HG02852 (cell line): ENCODE measurements at regions not wholly inside any gene's neighbourhood (a gene's known extent, or its start where the extent isn't known, plus 50 kb on each side); places are given as distances from the start of the nearest gene placed in this dataset.

Experiments
- ATAC-seq: cut with Tn5 transposase; IDR thresholded peaks from one replicate; pipeline ENCODE4 v1.9.1; 2021; ENCODE audit warnings: mild to moderate bottlenecking, moderate library complexity; ENCODE audit not compliant: unreplicated experiment

DNA sequence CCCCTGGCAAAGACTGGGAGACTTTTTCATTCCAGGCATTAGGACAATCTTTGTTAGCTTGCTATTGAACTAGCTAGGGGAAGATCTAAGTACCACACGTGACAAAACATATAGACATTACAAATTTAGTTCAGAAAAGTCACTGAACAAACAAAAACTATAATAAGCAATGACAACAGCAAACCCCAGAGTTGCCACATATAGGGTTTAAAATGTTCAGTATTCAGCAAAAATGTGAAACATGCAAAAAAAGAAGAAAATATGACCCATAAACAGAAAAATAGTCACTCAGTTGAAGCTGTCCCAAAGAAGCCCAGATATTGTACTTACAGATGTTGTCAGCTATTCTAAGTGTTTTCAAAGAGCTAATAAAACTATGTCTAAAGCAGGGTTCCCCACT, 431.1 kb upstream of the CDH2 start:
- no peak for ATAC-seq

DNA sequence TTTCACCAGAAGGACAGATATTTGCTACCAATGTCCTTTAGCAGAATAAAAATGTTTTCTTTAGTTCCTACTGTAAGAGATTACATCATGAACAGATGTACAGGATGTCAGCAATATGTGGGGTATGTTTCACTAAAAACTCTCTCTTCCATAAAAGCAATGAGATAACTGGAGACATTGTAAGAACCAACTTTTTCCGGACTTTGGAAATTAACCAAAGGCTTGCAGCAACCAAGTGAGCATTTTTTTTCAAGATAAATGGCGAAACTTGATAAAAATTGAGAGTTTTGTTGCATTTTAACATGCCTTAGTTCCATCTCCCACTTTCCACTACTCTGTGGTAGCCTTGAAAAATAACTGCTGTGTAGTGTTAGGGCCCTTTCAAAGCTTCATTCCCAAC, 429.8 kb upstream of the CDH2 start:
- no peak for ATAC-seq

DNA sequence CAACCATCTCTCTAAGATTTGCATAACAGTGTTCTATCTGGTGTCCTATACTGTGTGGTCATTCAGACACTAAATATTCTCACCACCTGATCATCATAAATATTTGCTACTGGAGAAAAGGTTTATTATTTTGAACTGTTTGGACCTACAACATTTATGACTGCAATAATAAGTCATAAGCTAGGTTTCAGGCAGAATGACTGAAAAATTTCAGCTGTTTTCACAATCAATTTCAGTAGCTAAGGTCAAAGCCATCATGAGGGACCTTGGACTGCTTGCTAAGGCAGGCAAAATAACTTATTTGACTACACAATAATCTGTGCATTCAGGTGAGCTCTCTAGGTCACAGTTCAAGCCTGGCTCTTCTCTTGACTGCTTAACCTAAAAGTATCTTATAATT, 425.5 kb upstream of the CDH2 start:
- no peak for ATAC-seq

DNA sequence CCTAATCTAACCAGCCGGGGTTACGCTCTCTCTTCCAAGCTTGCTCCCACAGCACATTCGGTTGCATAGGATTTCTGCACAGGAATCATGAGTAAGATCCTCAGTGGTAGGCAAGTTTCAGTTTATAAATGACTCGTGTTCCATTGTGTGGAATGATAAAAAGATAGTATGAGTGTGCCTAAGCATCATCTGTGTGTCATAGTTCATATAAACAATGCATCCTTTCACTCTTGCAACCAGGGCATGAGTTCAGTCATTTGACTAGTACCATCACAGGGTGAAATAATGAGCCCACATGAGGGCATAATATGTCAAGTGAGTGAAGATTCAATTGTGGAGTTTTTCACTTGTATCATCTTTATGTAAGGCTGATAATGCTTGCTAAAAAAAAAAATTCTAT, 417.1 kb upstream of the CDH2 start:
- no peak for ATAC-seq

DNA sequence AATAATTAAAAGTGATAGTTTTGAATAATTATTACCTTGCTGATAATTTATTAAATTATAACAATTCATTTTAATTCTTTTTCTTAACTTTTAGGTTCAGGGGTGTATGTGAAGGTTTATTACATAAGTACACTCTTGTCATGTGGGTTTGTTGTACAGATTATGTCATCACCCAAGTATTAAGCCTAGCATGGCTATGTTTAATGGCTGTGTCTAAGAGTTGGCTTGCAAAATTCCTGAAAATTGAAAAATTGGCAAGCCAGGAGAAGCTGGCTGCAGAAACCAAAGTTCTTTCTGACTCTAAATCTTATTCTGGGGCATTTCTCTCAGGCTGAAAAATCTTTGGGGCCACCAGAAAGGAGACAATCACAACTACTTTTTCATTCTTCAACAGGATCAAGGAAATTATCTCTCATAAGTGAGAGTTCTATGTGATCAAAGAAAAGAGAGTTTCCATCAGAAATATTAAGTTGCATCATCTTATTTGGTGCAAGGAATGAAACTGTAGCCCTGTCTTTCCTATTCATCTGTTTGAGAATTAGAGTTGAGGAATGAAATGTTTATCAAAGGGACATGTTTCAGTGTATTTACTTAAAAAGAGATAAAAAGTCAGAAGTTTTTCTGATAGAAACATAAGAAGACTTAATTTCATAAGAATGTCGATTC, 412.1 kb upstream of the CDH2 start:
- no peak for ATAC-seq

DNA sequence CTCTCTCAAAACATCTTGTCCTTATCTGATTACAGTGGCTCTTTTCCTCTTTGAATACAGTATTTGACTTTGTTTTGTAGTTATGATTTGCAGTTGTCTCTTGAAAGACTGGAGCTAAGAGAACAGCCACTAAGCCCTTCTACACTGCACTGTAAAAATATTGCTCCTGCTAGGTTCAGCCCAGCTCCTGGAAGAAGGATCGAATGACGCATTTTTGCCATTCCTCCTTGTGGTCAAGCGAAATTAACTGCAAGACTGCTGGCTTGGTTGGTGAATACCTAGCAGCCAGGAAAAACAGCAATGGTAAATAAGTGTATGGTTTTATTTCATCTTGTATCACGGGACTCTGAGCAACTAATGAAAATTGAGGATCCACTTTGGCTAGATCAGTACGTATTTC, 407.8 kb upstream of the CDH2 start:
- no peak for ATAC-seq

DNA sequence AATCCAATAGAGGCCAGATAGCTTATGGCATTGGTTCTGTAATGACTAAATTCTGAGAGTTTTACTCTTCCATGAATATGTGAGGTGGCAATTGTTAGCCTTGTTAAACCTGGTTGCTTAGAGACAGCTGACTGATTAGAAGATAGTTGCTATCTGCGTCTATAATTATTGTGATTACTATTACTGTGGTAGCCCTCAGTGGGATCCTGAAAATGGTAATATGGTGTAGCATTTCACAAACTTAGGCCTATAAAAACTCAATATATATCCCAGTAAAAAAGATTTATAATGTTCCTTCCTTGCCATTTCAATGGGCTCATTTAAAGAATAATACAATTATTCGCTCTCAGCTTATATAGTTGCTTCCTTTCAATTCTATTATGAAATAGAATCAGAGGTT, 405.8 kb upstream of the CDH2 start:
- ATAC-seq: no peak

DNA sequence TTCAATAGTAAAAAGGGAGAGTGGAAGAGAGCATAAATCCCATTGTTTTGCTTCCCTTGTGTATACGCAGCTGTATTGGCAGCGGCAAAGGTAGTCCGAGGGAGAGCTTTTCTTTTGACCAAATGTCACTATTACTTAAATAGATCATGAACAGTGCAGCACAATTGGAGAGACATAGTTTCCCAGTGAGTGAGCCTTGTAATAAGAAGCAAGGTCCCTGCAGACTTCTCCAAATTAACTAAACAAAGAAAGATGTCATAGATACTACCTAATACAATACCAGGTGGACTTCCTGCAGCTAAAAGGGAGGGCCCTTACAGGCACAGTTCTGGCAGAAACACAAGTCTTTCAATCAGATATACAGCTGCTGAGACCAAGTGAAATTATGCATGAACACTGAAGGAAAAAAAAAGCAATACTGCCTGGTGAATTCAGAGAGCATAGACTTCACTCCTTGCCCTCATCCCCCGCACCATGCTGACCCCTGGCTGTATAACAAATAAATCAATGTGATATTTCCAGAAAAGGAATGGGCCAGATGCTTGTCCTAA, 404.7 kb upstream of the CDH2 start:
- ATAC-seq: no peak

DNA sequence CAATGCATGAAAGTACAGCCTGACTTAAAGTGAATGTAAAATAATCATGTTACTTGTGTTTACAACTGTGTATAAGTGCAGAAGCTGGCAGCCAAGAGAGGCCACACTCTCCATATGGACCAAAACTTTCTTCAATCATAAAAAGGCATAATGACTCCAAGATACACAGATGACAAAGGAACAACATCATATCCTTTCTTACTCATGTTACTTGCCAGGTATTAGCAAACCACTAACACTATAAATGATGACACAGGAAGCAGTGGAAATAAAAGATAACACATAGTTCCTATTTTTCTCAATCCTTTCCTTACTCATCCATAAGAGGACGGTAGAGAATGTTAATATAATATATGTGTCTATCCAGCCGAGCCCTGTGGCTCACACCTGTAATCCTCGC, 400.0 kb upstream of the CDH2 start:
- no peak for ATAC-seq

DNA sequence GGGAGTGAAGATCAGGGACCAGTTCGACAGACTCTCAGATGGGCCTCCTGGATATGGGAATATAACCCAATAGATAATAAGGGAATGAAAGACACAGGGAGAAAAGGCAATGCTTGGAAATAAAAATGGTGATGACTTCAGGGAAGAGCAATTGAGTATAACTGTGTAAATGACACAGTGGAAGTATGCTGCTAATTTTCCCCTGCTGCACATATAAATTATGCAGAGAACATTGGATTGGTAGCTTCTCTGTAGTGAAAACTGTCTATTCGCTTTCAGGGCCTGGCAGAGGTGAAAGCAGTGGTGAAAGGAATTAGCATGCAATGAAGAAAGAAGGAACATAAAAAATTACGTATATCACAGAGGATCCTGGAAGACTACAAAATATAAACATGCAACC, 398.2 kb upstream of the CDH2 start:
- ATAC-seq: no peak

DNA sequence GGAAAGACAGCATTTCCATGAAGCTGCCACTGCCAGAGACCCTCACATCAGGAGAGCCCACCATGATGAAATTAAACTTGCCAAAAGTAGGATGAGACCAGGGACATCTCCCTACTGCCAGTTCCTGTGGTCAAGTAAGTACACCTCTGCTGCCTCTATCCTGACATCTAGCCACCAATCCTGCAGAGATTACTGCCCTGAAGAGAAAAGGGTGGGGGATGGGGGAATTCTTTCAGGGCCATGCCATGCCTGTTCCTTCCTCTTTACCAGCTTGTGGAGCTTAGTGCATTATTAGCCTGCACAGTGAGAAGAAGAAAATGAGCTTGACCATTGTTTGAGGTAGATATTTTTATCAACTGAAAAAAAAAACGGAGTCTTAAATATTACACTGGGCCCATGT, 397.2 kb upstream of the CDH2 start:
- ATAC-seq: no peak

DNA sequence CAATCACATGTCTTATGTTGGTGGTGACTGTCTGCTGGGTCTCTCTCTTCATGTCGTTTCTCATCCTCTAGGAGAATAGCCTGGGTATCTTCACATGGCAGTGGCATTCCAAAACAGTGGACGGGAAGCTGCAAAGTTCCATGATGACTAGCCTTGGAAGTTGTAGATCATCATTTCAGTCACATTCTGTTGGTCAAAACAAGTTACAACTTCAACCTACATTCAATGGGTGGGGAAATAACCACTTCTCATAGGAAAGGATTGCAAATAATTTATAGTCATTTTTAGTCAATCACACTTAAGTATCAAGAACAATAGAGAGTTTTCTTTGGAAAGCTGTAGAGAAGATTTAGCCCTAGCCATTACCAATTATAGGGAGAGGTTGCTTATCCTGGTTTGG, 395.0 kb upstream of the CDH2 start:
- no peak for ATAC-seq

DNA sequence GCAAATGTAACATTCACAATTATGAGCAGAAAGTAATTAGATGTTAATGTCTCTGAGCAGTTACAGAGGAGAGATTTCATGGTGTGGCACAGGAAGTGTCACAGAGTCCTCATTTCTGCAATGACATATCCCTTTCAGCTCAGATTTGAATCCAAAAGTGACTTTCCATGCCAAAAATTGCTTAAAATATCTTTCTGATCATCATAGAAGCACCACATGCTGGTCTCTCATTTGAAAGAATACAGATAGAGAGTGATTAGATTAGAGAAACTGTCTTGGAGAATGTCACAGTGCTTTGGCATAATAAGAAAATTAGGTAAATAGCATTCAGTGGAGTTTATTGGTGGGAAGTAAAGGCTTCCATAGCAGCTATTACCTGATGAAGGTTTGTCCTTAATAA, 383.4 kb upstream of the CDH2 start:
- ATAC-seq: no peak

DNA sequence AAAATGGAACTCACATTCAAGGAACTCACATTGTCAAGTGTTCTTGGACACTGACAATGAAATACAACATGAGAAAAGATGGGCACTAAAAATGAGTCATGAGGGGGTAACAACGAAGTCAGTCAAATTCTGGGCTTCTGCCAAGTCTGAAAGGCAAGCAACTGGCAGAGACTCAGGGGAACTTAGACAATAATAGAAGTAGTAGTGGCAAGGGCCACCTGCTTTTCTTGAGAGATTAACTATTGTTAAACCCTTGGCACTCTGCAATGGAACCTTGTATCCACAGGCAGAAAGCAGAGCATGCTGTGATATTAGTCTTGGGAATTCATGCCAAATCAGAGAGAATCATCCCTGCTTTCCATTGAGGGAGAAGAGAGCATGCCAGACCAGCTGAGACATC, 382.6 kb upstream of the CDH2 start:
- no peak for ATAC-seq

DNA sequence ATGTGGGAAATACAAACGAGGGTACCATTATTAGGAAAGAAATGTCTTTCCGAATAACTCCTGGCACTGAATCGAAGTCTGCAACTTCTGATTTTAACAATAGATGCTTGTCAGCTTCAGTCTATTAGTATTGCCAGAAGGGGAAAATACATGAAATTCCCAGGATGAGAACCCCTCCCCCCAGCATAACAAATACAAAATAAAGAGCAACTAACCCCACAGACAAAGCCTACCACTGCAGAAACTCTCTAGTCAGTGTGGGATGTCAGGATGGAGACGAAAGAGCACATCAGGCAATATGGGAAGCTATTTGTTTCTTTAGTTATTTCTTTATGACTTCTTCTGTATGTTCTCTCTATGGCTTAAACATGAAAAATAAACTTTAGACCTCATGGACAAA, 365.0 kb upstream of the CDH2 start:
- ATAC-seq: no peak

DNA sequence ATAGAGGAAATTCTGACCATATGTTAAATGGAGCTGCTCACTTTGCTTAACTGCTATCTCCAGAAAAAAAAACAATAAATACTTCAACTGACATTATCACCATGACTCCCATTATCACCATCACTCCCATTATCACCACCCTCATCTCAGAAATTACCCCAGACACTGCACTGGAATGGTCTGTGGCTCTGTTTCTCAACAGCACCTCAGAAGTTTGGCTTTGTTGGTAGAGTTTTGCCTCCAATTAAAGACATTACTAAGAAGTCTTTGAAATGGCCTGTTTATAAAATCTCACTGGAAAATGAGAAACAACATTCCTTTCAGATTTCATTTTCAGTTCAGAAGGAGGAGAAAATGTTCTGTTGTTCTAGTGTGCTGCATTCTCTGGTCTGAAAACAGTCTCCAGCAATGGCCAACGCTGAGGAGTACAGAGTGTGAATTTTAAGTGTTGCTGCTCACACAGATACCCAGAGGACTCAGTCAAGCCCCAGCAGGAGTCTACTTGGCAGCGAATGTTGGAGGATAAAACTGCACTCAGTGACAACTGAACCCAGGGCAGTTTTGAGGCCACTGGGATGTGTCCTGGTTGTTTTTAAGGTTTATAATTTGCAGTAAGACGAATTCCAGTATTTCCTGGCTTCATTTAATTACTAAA, 364.5 kb upstream of the CDH2 start:
- no peak for ATAC-seq

DNA sequence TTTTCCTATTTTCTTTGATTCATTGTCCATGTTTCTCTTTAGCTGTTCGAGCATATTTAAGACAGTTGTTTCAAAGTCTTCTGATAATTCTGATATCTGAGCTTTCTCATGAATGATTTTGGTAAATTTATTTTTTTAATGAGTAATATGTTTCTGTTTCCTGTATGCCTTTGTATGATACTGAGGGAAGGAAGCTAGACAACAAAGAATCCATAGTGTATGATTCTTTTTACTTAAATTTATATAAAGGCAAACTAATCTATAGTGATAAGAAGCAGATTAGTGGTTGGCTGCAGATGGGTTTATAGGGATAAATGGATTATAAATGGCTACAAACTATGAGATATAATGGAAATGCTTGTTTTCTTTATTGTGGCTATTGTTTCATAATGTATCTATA, 352.7 kb upstream of the CDH2 start:
- ATAC-seq: no peak

DNA sequence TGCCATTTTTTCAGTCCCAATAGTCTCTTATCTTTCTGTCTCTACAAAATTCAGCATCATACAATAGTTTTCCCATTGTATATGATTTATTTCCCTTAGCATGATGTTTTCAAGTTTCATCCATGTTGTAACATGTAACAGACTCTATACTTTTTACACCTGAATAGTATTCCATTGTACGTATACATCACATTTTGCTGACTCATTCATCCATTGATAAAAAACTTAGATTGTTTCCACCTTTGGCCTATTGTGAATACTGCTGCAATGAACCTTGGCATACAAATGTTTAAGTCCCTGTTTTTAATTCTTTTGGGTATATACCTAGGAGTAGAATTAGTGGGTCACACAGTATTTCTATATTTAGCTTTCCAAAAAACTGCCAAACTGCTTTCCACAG, 349.3 kb upstream of the CDH2 start:
- no peak for ATAC-seq

DNA sequence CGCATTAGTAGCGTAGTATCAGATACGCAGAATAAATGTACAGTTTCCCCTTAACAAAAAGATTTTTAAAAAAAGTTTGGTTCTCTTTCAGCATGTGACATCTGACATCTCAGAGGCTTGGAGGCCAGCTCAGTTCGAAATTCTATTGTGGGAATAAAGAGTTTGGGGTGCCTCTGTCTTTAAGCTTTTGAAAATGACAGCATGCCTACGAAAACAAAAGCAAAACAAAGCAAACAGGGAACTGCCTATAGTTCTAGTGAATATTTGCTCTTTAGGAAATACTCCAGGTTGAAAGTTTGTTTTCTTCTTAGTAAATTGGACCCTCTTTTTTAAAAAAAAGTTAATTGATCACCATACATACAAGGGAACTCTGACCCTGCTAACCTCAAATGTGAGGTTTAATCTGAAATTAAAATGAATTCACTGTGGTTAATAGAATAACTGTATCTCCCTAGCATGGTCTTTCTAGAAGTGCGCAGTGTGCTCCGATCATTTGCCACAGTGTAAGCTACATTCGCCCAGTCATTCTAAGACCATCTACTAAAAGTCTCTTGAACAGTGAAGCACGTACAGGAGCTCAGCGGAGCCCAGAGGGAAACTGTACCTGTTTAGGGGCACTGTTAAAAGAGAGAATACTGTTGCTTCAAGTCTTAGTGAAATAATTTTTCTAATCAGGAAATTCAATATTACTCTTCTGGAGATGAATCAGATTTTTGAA, 347.0 kb upstream of the CDH2 start:
- ATAC-seq: no peak

DNA sequence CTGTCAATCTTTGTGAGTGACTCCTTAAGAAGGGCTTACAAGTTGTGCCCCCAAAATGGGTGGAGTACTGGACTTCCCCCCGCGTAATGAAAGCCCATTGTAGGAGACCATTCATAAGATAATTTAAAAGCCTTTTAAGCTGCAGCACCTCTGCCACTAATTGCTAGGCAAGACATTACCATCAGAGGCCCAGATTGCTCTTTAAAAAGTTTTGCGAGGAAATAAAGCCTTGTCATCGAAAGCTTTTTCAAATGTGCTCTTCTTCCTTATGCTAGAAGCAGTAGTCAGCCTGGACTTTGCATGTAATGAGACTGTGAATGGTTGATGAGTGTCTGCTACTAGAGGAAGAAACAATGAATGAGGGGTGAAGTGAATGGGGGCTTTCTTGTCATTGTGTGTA, 345.3 kb upstream of the CDH2 start:
- ATAC-seq: no peak

DNA sequence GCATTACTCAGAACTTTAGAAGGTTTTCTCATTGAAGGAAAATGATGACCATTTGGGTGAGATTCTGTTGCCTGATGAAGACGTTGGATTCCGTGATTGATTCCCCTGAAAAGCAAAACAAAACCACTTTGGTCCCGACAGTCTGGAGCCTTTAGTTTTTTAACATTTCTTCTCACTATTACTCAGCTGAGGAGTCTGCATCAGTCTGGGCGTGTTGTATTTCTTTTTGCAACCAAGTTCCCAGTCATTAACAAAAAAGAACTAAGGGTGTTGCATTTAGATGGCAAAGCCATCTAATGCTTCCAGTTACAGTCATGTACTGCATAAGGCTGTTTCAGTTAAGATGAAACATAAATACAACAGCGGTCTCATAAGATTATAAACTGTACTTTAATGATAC, 343.1 kb upstream of the CDH2 start:
- ATAC-seq: no peak

DNA sequence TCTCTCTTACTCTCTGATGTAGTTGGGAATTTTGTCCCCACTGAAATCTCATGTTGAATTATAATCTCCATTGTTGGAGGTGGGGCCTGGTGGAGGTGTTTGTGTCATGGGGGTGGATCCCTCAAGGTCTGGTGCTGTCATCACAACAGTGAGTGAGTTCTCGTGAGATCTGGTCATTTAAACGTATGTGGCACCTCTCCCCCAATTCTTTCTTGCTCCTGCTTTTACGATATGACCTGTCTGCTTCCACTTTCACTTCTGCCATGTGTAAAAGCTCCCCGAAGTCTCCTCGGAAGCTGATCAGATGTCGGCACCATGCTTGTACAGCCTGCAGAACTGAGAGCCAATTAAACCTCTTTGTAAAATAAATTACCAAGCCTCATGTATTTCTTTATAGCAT, 337.8 kb upstream of the CDH2 start:
- ATAC-seq: no peak
